Peyer's patch (tissue), 4 donors: ENCODE measurements at regions not wholly inside any gene's neighbourhood (a gene's known extent, or its start where the extent isn't known, plus 50 kb on each side); places are given as distances from the start of the nearest gene placed in this dataset.

Experiments
- DNase-seq, 3 donors: peaks; one replicate each; pipeline ENCODE4 v3.0.0-alpha.2; 2017 to 2019
- H3K27ac ChIP-seq, 4 donors: fragments of 200-600 bp; sonication (generic); one replicate each; pipeline ENCODE4 v1.5.1; 2016 to 2019
- H3K27me3 ChIP-seq, 2 donors: fragments of 200-600 bp; sonication (generic); one replicate each; pipeline ENCODE4 v1.5.1; 2019
- H3K36me3 ChIP-seq, 3 donors: fragments of 200-600 bp; sonication (generic); one replicate each; pipeline ENCODE4 v1.5.1; 2016 to 2019
- H3K4me1 ChIP-seq, 4 donors: fragments of 200-600 bp; sonication (generic); one replicate each; pipeline ENCODE4 v1.5.1; 2016 to 2019
- H3K4me3 ChIP-seq, 4 donors: fragments of 200-600 bp; sonication (generic); 1 replicate in 3 of 4; 2 replicates in 1 of 4; pipeline ENCODE4 v1.5.1; 2016 to 2019; ENCODE audit warnings: mild to moderate bottlenecking in 1 of 4
- H3K9me3 ChIP-seq, 4 donors: fragments of 200-600 bp; sonication (generic); one replicate each; pipeline ENCODE4 v1.5.1; 2016 to 2019; ENCODE audit warnings: mild to moderate bottlenecking in 1 of 4
- POLR2A ChIP-seq, 2 donors: fragments of 450-650 bp; IDR thresholded peaks; one replicate each; pipeline ENCODE4 v1.5.1; 2017; ENCODE audit warnings: antibody characterized with exemption in 2 of 2, mild to moderate bottlenecking in 2 of 2, moderate library complexity in 2 of 2
- small RNA-seq, 2 donors: library from RNA; depleted of rRNA; stranded (forward); fragments of <200 nt; gene quantifications; one replicate each; pipeline ENCODE3, GENCODE V24; 2016
- TF ChIP-seq, protein P1 (sequence below), 6 experiments: fragments of 450-650 bp in 4 of 6; fragments of 200-600 bp in 2 of 6; sonication (generic) in 1 of 6; IDR thresholded peaks; one replicate each; pipeline ENCODE4 v1.5.1; 2017 to 2019; ENCODE audit warnings: antibody characterized with exemption in 6 of 6, mild to moderate bottlenecking in 3 of 6, moderate library complexity in 1 of 6

DNA sequence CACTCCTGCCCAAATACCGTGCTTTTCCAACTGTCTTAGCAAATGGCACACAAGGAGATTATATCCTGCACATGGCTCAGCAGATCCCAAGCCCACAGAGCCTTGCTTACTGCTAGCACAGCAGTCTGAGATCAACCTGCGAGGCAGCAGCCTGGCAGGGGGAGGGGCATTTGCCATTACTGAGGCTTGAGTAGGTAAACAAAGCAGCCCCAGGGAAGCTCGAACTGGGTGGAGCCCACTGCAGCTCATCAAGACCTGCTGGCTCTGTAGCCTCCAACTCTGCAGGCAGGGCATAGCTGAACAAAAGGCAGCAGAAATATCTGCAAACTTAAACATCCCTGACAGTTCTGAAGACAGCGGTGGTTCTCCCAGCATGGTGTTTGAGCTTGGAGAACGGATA, 70.1 kb upstream of the PTBP2 start:
- no peak for TF ChIP-seq POLR2A (IDR thresholded peaks at IDR 0.05)
- TF ChIP-seq, protein P1, sequence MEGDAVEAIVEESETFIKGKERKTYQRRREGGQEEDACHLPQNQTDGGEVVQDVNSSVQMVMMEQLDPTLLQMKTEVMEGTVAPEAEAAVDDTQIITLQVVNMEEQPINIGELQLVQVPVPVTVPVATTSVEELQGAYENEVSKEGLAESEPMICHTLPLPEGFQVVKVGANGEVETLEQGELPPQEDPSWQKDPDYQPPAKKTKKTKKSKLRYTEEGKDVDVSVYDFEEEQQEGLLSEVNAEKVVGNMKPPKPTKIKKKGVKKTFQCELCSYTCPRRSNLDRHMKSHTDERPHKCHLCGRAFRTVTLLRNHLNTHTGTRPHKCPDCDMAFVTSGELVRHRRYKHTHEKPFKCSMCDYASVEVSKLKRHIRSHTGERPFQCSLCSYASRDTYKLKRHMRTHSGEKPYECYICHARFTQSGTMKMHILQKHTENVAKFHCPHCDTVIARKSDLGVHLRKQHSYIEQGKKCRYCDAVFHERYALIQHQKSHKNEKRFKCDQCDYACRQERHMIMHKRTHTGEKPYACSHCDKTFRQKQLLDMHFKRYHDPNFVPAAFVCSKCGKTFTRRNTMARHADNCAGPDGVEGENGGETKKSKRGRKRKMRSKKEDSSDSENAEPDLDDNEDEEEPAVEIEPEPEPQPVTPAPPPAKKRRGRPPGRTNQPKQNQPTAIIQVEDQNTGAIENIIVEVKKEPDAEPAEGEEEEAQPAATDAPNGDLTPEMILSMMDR (IDR thresholded peaks at IDR 0.05): no peak
- no peaks in the 10 kb centered on the region for H3K9me3 ChIP-seq
- DNase-seq: no peak

GRCh38 chr1:96660051-96660450, 61.5 kb upstream of the PTBP2 start:
- TF ChIP-seq POLR2A (IDR thresholded peaks at IDR 0.05): no peak
- TF ChIP-seq, protein P1 (IDR thresholded peaks at IDR 0.05): no peak
- no peak for DNase-seq

More for the DNA sequence above, 70.1 kb upstream of the PTBP2 start:
- Histone ChIP-seq H3K27ac (no peak overlapping the region), H3K4me1 (no peaks in the 10 kb centered on the region), H3K36me3 (no peaks in the 10 kb centered on the region), H3K4me3 (no peak overlapping the region), H3K27me3 (no peaks in the 10 kb centered on the region)

GRCh38 chr1:96660503-96660902, 61.1 kb upstream of the PTBP2 start:
- no peaks in the 10 kb centered on the region for H3K36me3 ChIP-seq
- no peaks in the 10 kb centered on the region for H3K4me1 ChIP-seq
- H3K27ac ChIP-seq: no peak overlapping the region
- H3K27me3 ChIP-seq: no peaks in the 10 kb centered on the region
- DNase-seq: no peak
- no peak for TF ChIP-seq POLR2A (IDR thresholded peaks at IDR 0.05)
- TF ChIP-seq, protein P1 (IDR thresholded peaks at IDR 0.05): no peak
- H3K4me3 ChIP-seq: no peak overlapping the region
- no peaks in the 10 kb centered on the region for H3K9me3 ChIP-seq

More at GRCh38 chr1:96660051-96660450, 61.5 kb upstream of the PTBP2 start:
- Histone ChIP-seq H3K27me3 (no peaks in the 10 kb centered on the region), H3K9me3 (no peaks in the 10 kb centered on the region), H3K27ac (no peak overlapping the region), H3K4me3 (no peak overlapping the region), H3K4me1 (no peaks in the 10 kb centered on the region), H3K36me3 (no peaks in the 10 kb centered on the region)

Small RNA genes lying in the stretch of these regions (small RNA-seq; reads per million reads assigned to genes)
- 0 reads per million in 2 donors for gene RNU1-130P
